ENCODE measurements at regions not wholly inside any gene's neighbourhood (a gene's known extent, or its start where the extent isn't known, plus 50 kb on each side); places are given as distances from the start of the nearest gene placed in this dataset.
A peak's percentile ranks its signal among the peaks of the same experiment; 100 is the strongest.

DNA sequence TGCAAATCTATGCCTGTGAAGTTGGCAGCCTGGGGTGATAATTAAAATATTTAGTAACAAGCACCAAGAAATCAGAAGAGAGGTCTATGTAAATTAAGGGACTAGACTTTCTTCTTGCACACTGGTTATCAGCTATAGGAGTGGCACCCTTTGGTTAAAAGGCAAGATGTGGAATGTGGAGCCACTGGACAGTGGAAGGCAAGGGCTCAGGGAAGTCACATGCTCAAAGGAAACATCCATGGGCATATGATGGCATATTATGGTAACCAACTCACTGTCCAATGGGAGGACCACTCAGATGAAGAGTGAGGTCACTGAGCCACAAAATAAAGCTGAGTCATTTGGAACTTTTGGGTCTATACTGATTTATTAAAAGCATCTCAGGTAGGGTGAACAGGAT is 165.6 kb upstream of the PRICKLE2 start:
- Mint-ChIP-seq H3K4me1 (peaks cover 21% of the 10 kb centered on the region), H3K4me3 (no peak overlapping the region), H3K27me3 (ENCODE audit: low read depth, poor library complexity) (no peaks in the 10 kb centered on the region), H3K36me3 (ENCODE audit: low read depth) (no peaks in the 10 kb centered on the region), H3K9me3 (no peaks in the 10 kb centered on the region), H3K27ac (no peak overlapping the region)
- DNase-seq = no peak
- no peak for TF ChIP-seq CTCF (IDR thresholded peaks at IDR 0.05)

DNA sequence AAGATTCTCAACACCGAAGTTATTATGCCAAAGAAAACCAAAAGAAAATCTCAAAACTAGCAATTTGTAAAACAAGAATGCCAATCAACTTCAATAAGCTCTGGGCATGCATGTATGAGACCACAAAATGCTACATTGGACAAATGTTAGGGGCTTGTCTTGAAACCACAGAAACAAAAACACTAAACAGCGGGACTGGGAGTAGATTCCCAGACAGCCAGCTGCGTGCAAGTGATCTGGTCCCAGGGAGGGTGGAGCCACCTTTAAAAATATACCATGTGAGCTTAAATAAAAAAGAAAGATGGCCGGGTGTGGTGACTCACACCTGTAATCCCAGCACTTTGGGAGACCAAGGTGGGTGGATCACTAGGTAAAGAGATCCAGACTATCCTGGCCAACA is 163.6 kb upstream of the PRICKLE2 start:
- no peaks in the 10 kb centered on the region for H3K9me3 Mint-ChIP-seq
- no peak overlapping the region for H3K4me3 Mint-ChIP-seq
- peaks cover 26% of the 10 kb centered on the region for H3K4me1 Mint-ChIP-seq
- no peak for TF ChIP-seq CTCF (IDR thresholded peaks at IDR 0.05)
- H3K27me3 Mint-ChIP-seq (ENCODE audit: low read depth, poor library complexity) = peaks cover 2% of the 10 kb centered on the region
- no peaks in the 10 kb centered on the region for H3K36me3 Mint-ChIP-seq (ENCODE audit: low read depth)
- H3K27ac Mint-ChIP-seq = no peak overlapping the region
- no peak for DNase-seq

- Mint-ChIP-seq H3K9me3 (peaks cover 2% of the 10 kb centered on the region), H3K4me3 (no peak overlapping the region), H3K4me1 (peaks cover 17% of the 10 kb centered on the region), H3K36me3 (ENCODE audit: low read depth) (peaks cover 1% of the 10 kb centered on the region), H3K27me3 (ENCODE audit: low read depth, poor library complexity) (peaks cover 2% of the 10 kb centered on the region), H3K27ac (no peak overlapping the region)
- no peak for TF ChIP-seq CTCF (IDR thresholded peaks at IDR 0.05)
- no peak for DNase-seq
These were observed 162.4 kb upstream of the PRICKLE2 start for GRCh38 chr3:64387688-64388087.

- H3K4me1 Mint-ChIP-seq = peaks cover 6% of the 10 kb centered on the region
- TF ChIP-seq CTCF (IDR thresholded peaks at IDR 0.05) = no peak
- peaks cover 6% of the 10 kb centered on the region for H3K27me3 Mint-ChIP-seq (ENCODE audit: low read depth, poor library complexity)
- peaks cover 8% of the 10 kb centered on the region for H3K9me3 Mint-ChIP-seq
- peaks cover 10% of the 10 kb centered on the region for H3K36me3 Mint-ChIP-seq (ENCODE audit: low read depth)
- DNase-seq = no peak
- peak overlapping the region; percentile 20 for H3K27ac Mint-ChIP-seq
- no peak overlapping the region for H3K4me3 Mint-ChIP-seq
These were observed 160.0 kb upstream of the PRICKLE2 start for GRCh38 chr3:64385277-64385676.

DNA sequence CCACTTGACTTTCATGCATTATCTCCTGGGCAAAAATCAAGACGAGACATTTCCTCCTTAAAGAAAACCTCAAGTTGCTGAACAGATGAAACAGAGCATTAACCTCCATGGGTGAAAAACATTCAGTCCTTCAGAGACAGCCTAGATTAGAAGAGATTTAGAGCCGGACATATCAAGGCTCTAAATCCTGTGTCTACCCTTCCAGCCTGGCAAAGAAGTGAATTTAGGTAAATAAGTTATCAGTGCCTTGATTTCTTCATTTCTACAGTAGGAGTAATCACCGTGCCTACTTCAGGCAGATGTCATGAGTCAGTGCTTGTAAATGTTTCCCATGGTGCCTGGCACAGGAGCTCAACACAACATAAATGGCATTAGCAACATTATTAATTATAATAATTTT is 159.3 kb upstream of the PRICKLE2 start:
- DNase-seq = no peak
- Mint-ChIP-seq H3K27ac (no peak overlapping the region), H3K9me3 (peaks cover 8% of the 10 kb centered on the region), H3K4me1 (peaks cover 6% of the 10 kb centered on the region), H3K36me3 (ENCODE audit: low read depth) (peaks cover 10% of the 10 kb centered on the region), H3K27me3 (ENCODE audit: low read depth, poor library complexity) (peaks cover 6% of the 10 kb centered on the region), H3K4me3 (no peak overlapping the region)
- no peak for TF ChIP-seq CTCF (IDR thresholded peaks at IDR 0.05)

DNA sequence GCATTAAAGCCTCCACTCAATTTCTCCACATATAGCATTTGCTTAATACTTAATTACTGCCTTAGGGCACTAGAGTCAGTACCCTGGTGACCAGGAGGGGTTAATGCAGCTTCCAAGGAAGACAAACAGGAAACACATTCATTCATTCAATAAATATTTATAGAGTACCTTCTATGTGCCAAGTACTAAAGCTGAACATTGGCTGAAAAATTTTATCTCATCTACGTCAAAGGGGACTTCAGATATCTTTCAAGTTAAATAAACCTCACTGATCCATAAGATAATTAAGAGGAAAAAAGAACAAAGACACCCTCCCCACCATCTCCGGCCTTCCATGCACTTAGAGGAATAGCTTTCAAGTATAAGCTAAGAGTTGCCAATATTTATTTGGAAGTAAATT is 156.9 kb upstream of the PRICKLE2 start:
- Mint-ChIP-seq H3K4me3 (no peak overlapping the region), H3K9me3 (peaks cover 8% of the 10 kb centered on the region), H3K27me3 (ENCODE audit: low read depth, poor library complexity) (peaks cover 6% of the 10 kb centered on the region), H3K36me3 (ENCODE audit: low read depth) (peaks cover 10% of the 10 kb centered on the region), H3K4me1 (peaks cover 6% of the 10 kb centered on the region), H3K27ac (no peak overlapping the region)
- TF ChIP-seq CTCF (IDR thresholded peaks at IDR 0.05) = no peak
- DNase-seq = no peak
